HL-60 (cell line): ENCODE measurements at regions not wholly inside any gene's neighbourhood (a gene's known extent, or its start where the extent isn't known, plus 50 kb on each side); places are given as distances from the start of the nearest gene placed in this dataset.

Source experiments
- DNase-seq, 2 experiments: peaks; one replicate each; pipeline ENCODE4 v3.0.0-alpha.2; 2010 to 2020; ENCODE audit warnings: low read depth in 1 of 2, low spot score in 1 of 2
- H3K27ac ChIP-seq: fragments of 250-450 bp; sonication (Bioruptor Pico); replicated peaks from 2 replicates; pipeline ENCODE4 v1.5.1; 2020; ENCODE audit warnings: mild to moderate bottlenecking, moderate library complexity
- H3K27me3 ChIP-seq: fragments of 250-450 bp; sonication (Bioruptor Pico); 2 replicates; pipeline ENCODE4 v1.5.1; 2021; ENCODE audit warnings: mild to moderate bottlenecking, moderate library complexity; ENCODE audit not compliant: insufficient read depth, poor library complexity, severe bottlenecking
- H3K4me3 ChIP-seq: replicated peaks from 2 replicates; pipeline ENCODE4 v1.5.1; 2011; ENCODE audit warnings: mild to moderate bottlenecking, control low read depth, low read length; ENCODE audit not compliant: insufficient read depth
- CTCF ChIP-seq: IDR thresholded peaks from one replicate; pipeline ENCODE4 v1.5.1; 2011; ENCODE audit warnings: low read length, control low read depth, inconsistent platforms; ENCODE audit not compliant: insufficient read depth
- GABPA ChIP-seq: IDR thresholded peaks from 2 replicates; pipeline ENCODE4 v1.6.1; 2012; ENCODE audit warnings: low read depth
- POLR2AphosphoS5 ChIP-seq: IDR thresholded peaks from 2 replicates; pipeline ENCODE4 v1.6.1; 2012; ENCODE audit warnings: low read depth
- SPI1 ChIP-seq: IDR thresholded peaks from 2 replicates; pipeline ENCODE4 v1.6.1; 2012; ENCODE audit warnings: low read depth, mild to moderate bottlenecking, borderline replicate concordance
- TF ChIP-seq, protein P1 (sequence below): IDR thresholded peaks from 2 replicates; pipeline ENCODE4 v1.6.1; 2012; ENCODE audit warnings: low read depth; ENCODE audit not compliant: insufficient replicate concordance

DNA sequence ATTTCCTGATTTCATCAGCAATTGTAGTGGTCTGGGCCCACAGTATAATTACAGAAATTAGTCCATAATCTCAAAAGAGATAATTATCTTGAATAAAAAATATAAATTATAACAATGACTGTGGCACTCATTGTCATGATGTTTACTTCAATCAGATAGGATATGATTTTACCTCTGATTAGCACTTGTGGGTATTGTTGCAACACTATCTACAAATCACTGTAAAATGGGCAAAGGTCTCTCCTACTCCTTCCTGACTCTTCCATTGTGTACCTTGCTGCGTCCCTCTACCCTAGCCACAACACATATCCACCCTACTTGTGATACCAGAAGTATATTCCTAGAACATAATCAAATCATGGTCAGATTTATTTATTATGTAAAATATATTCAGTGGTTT lies 200.9 kb upstream of the TRIB2 start:
- no peak overlapping the region for H3K27ac ChIP-seq
- DNase-seq = no peak
- H3K27me3 ChIP-seq = no peaks in the 10 kb centered on the region
- H3K4me3 ChIP-seq = no peak overlapping the region
- TF ChIP-seq GABPA (no peak), SPI1 (no peak), POLR2AphosphoS5 (no peak), CTCF (no peak)
- TF ChIP-seq, protein P1, sequence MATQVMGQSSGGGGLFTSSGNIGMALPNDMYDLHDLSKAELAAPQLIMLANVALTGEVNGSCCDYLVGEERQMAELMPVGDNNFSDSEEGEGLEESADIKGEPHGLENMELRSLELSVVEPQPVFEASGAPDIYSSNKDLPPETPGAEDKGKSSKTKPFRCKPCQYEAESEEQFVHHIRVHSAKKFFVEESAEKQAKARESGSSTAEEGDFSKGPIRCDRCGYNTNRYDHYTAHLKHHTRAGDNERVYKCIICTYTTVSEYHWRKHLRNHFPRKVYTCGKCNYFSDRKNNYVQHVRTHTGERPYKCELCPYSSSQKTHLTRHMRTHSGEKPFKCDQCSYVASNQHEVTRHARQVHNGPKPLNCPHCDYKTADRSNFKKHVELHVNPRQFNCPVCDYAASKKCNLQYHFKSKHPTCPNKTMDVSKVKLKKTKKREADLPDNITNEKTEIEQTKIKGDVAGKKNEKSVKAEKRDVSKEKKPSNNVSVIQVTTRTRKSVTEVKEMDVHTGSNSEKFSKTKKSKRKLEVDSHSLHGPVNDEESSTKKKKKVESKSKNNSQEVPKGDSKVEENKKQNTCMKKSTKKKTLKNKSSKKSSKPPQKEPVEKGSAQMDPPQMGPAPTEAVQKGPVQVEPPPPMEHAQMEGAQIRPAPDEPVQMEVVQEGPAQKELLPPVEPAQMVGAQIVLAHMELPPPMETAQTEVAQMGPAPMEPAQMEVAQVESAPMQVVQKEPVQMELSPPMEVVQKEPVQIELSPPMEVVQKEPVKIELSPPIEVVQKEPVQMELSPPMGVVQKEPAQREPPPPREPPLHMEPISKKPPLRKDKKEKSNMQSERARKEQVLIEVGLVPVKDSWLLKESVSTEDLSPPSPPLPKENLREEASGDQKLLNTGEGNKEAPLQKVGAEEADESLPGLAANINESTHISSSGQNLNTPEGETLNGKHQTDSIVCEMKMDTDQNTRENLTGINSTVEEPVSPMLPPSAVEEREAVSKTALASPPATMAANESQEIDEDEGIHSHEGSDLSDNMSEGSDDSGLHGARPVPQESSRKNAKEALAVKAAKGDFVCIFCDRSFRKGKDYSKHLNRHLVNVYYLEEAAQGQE = no peak

DNA sequence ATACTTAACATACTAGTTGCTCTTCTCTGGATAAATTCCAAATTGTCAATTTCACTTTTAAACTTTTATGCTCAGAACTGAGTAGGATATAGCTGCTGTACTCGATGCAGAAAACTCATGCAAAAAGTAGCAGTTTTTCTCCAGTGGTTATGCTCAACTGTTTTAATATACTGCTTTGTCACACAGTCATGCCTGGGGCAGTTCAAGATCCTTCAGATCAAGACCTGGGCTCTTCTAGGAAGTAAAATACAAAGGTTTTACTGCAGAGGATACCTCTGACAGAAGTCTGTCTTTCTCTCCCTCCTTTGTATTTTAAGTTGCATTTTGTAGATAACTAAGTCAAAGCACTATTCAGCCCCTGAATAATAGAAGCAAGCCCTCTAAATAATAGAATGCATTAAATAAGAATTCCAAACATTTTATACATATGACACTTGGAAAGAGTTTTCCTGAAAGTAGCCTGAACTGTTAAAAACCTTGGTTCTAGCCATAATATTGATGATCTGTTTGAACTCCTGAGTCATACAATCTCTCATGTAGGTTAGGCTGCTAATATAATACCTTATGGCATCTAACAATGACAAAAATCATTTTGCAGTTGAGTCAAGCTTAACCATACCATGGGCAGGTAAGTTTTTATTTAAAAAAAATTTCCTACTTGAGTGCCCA lies 183.3 kb upstream of the TRIB2 start:
- DNase-seq = no peak
- Histone ChIP-seq H3K27me3 (no peaks in the 10 kb centered on the region), H3K27ac (no peak overlapping the region), H3K4me3 (no peak overlapping the region)
- TF ChIP-seq SPI1 = no peak
- TF ChIP-seq CTCF = no peak
- no peak for TF ChIP-seq POLR2AphosphoS5
- no peak for TF ChIP-seq GABPA
- TF ChIP-seq, protein P1 = no peak

DNA sequence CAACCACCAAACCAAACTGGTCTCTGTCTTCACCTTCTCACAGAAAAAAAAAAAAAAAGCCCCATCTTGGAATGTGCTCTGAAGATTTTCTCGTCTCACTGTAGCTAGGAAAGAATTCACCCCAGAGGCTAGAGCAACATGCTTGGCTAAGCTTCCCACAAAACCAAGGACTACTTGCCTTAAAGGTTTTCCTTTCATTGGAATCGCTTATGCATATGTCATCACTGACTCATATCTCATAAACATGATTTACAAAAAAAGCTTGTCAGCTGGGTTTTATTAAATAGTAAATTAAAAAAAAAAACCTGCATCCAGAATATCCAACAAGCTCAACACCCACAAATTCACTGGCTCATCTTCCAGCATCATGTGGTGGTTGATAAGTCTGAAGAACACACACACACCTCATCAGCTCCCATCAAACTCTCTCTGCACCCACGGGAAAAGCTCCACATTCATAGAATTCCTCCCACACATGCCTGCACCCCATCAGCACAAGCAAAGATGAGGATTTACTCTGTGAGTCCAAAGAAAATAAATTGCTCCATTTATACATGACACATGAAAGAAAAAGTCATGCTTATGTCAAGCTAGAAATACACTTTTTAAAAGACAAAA lies 182.0 kb upstream of the TRIB2 start:
- Histone ChIP-seq H3K27ac (no peak overlapping the region), H3K4me3 (no peak overlapping the region), H3K27me3 (no peaks in the 10 kb centered on the region)
- no peak for DNase-seq
- TF ChIP-seq CTCF = no peak

DNA sequence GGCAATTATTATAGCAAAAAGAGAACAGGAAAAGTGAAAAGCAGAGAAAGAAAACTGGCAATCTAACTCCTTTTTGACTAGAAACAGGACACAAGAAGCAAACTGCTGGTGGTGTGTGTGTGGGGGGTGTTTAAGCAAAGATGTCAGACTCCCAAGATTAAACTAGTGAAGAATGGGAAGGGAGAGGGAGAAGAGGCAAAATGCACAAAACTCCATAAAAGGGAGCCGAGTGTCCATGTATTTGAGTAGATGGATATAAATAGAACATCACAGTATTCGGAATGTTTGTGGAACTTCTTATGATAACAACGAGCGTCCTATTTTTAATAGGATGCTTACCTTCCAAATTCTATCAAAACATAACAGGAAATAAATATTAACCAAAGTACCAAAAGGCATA lies 179.8 kb upstream of the TRIB2 start:
- DNase-seq = no peak
- no peak overlapping the region for H3K27ac ChIP-seq
- TF ChIP-seq GABPA (no peak), SPI1 (no peak), POLR2AphosphoS5 (no peak), CTCF (no peak)
- TF ChIP-seq, protein P1 = no peak

More for the DNA sequence above, 179.8 kb upstream of the TRIB2 start:
- no peaks in the 10 kb centered on the region for H3K27me3 ChIP-seq
- H3K4me3 ChIP-seq = no peak overlapping the region
